Right lung (tissue), 2 donors: ENCODE measurements at regions not wholly inside any gene's neighbourhood (a gene's known extent, or its start where the extent isn't known, plus 50 kb on each side); places are given as distances from the start of the nearest gene placed in this dataset.
A peak's percentile ranks its signal among the peaks of the same experiment; 100 is the strongest.

Experiments used
- DNase-seq, 2 donors: peaks; one replicate each; pipeline ENCODE4 v3.0.0-alpha.2; 2013

GRCh38 chr11:95322539-95322938 lies 91.5 kb upstream of the SESN3 start:
- DNase-seq = no peak

DNA sequence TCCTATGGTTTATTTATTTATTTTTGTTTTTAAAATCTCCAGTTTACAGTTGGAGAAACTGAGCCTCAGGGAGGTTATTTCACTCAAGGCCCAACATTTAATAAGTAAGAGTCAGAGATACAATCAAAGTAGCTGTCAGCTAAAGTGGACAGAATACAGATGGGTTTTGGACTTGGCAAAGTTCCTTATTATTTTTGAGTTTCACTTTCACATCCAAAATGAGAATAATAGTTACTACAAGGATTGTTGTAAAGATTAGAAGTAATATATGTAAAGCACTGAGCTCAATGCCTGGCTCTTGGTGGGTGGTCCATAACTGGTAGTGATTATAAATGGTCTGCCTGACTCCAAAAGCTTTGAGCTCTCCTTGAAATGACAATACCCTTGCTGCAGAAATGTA lies 87.5 kb upstream of the SESN3 start:
- no peak for DNase-seq

- no peak for DNase-seq
Observed at GRCh38 chr11:95308512-95309035, 77.6 kb upstream of the SESN3 start.

DNA sequence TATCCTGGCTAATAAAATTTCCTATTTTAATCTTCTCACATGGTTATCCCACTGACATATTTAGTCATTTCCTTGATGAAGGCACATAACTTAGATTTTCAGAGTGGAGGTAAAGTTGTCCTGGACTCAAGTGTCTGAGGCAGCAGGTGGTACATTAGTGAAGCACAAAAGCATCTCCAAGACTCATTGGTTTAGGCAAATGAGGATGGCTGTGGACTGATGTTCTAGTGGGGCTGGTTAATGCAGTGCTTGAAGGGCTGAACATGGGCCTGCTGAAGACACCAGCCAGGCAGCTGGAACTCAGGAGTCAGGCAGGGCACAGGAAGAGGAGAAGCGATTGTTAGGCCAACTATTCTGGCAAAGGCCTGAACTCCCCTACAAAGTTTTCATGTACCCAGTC lies 76.3 kb upstream of the SESN3 start:
- no peak for DNase-seq

- no peak for DNase-seq
Observed at GRCh38 chr11:95306801-95307200, 75.8 kb upstream of the SESN3 start.

DNA sequence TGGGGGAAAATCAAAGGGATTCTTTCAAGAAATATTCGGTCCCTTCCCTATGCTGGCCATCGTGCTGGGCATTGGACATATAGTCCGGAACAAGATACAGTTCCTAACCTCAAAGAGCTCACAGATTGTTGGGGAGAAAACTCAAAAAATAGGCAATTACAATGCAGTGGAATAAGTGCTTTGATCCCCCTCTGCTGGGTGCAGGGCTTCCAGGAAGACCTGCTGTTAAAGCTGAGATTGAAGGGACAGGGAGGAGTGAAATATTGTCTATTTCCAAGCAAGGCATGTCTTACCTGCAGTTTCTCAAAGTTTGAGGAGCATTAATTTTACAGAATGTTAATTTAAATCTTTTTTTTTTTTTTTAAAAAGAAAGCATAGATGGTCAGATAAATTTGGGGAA lies 75.1 kb upstream of the SESN3 start:
- no peak for DNase-seq

GRCh38 chr11:95305705-95306104 lies 74.7 kb upstream of the SESN3 start:
- no peak for DNase-seq

DNA sequence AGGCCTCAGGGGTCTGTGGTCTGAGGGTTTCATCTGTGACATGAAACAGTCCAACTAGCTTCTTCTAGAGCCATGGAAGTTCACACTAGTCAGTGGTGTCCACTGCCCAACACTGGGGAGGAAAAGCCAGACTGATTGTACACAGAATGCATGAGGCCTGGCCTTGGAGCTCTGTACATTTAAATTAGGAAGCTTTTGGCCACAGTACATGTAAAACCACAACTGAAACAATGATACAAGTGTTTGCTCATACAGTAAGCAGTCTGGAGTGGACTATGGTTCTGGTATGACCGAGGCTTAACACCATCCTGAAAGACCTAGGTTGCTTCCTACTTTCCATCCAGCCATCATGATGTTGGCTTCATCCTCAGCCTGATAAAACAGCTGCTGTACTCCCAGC lies 73.8 kb upstream of the SESN3 start:
- no peak for DNase-seq

DNA sequence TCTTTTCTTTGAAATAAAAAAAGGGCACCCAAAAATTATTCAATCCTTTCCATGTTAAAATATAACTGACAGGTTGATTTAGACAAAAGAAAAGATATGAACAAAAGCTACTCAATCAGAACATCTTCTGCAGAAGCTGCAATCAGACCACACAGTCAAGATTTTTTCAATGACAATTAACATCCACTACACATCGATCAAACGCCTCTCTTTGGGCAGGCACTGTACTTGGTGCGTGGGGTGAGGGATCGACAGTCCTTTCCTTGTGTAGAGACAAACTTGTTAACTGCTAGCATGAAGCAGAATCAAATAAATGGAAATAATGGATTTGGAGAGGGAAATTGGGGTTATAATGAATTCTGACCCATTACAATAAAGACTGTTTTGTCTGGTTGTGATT lies 71.2 kb upstream of the SESN3 start:
- DNase-seq = no peak

DNA sequence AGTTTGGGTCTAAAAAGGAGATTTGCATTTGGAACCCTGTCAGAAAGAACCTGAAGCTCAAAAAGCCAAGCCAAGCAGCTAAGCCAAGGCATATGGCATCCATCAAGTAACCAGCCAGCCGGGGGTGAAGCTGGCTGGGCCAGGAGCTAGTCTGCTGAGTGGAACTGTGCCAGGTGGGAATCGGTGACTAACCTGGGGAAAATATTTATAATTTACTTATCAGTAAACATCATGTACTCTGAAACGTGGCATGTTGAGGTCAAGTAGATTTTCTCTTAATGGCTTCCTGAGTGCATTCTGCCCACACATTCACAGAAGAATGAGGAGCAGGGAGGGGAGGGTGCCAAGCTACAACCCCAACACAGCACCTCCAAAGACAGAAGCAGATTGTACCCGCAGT lies 70.5 kb upstream of the SESN3 start:
- DNase-seq = no peak

DNA sequence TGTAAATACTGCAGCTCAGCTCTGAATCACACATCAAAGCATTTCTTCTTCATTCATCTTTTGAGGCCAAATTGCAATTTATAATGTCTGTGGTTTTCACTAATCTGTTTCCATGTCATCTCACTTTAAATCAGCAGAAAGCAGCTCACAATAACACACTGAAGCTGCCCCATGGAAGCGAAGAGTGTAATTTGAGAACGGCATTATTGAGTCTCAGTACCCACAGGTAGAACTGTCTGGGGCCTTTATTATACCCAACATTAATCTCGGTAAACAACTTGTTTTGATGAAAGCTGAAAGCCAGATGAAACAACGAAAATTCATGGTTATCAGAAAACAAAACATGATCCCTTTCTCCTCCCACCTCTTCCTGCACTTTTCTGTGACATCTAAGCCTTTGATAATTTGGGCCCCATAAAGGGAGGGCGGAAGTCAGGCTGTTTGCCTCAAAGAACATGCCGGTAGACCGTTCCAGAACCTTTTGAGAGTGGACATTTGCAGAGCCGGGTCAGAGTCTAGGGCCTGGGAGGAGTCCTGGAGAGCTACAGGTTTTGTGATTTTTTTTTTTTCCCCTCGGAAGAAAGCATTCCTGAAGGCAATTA lies 68.2 kb upstream of the SESN3 start:
- DNase-seq = no peak

- DNase-seq = no peak
Observed at GRCh38 chr11:95297680-95298452, 66.9 kb upstream of the SESN3 start.

DNA sequence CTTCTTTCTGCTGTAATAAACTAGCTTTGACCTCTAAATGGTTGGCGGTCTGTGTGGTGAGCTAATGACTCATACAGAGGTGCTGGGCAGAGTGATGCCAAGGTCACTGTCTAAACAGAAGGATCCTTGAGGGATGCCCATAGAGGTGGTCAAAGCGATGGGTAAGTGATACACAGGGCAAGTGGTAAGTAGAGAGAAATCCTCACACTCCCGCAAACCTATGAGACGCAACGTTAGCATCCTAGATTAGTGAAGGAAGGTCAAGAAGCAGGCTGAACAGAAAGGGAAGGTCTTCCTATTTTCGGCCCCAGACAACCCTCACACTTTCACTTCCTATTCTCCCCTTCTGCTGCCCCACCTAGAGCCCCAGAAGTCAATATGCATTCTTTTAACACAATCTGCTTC lies 65.6 kb upstream of the SESN3 start:
- DNase-seq = no peak

DNA sequence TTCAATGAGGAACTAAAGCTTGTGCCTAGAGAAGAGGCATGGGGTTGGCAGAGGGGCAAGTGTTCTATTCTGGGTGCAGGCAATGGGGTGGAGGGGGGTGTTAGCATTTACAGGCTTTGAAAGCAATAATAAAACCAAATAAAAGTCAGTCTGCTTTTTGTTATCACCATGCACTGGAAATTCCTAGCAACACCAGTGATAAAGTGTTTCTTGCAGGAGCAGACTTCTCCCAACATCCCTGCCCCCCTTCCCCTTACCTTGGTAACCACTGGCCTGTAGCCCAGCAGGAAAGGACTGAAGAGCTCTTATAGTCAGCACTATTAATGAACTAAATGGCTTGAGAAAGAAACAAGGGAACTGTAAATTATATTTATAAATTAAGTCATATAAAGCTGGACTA lies 65.2 kb upstream of the SESN3 start:
- DNase-seq = peak; percentile 51 to 52

DNA sequence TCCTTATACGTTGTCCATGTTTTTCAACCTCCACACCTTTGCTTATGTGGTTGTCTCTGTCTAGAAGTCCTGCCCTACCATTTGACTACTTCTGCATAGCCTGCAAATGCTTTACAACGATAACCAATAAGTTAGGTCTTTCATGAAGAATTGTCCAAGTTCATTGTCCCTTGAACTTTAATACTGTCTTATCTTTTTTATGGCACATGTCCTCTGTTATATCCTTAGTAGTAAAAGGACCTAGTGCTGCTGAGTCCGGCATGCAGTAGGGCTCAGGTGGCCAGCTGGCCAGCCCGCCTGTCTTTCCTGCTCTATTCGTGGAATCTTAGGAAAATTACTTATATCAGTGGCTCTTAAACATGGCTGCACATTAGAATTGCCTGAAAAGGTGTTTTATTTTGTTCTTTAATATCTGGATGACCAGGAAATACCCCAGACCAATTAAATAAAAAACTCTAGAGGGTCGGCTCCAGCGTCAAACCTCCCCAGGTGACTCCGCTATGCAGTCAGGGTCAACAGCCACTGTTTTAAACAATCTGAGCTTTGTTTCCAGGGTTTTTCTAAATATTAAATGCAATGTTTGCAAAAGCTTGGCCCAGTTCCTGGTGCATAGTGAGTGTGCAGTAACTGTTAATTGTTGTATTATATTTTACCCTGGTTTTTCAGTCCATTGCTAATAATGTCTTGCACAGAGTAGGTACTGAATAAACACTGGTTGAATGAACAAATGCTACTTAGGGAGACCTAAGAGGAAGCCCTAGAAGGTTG lies 64.6 kb upstream of the SESN3 start:
- DNase-seq = no peak

DNA sequence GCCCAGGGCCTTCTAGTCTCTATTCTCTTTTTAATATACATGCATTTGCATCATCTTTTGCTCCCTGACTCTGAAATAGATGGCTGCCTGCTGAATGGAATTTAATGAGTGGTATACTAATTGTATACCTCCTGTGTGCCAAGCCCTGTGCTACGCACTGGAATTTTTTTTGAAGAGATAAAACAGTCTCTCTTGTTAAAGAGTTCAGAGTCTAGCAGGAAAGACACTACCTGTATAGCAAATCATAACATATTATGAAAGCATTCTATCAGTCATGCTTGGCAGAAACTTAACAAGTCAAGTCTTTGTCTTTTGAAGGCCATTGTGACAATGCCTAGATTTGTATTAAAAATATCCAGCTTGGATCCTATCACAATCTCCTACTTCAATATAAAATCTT lies 63.7 kb upstream of the SESN3 start:
- DNase-seq = no peak

GRCh38 chr11:95293116-95293515 lies 62.1 kb upstream of the SESN3 start:
- no peak for DNase-seq

DNA sequence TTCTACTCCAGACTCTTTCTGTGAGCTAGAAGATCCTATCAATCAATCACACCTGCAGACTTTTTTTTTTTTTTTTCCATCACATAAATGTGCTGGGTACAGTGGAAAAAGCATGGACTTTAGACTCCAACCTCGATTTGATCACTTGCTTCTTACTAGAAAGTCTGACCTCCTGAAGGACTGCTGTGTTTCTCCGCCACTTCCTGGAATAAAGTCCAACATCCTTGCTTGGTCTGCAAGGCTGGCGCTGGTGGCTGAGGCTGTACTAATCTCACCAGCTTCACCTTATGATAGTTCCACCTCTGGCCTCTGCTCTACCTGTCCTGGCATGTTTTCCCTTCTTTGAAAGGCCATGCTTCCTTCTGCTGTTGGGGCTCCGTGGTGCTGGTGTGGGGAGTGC lies 60.9 kb upstream of the SESN3 start:
- no peak for DNase-seq

GRCh38 chr11:95289378-95290101 lies 58.5 kb upstream of the SESN3 start:
- no peak for DNase-seq

- no peak for DNase-seq
Observed at GRCh38 chr11:95284057-95285052, 53.4 kb upstream of the SESN3 start.

DNA sequence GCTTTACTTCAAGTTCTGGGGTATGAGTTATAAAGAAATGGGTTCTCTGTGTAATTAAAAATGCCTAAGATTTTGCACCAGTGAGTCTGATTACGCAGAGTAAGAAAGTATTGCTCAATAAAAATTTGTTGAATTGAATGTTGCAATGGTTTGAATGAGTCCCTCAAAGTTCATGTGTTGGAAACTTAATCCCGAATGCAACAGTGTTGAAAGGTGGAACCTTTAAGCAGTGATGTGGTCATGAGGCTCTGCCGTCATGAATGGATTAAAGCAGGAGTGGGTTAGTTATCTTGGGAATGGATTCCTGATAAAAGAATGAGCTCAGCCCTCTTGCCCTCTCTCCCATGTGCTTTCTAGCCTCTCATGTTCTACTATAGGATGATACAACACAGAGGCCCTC lies 52.6 kb upstream of the SESN3 start:
- DNase-seq = no peak
